H9 (cell line): ENCODE measurements at regions not wholly inside any gene's neighbourhood (a gene's known extent, or its start where the extent isn't known, plus 50 kb on each side); places are given as distances from the start of the nearest gene placed in this dataset.

Experiments used
- DNase-seq: peaks from one replicate; pipeline ENCODE4 v3.0.0-alpha.2; 2017
- H2AFZ ChIP-seq: one replicate; pipeline ENCODE4 v1.6.1; 2013; ENCODE audit warnings: mild to moderate bottlenecking, low read length, control low read depth, moderate library complexity
- H2AK5ac ChIP-seq: 2 replicates; pipeline ENCODE4 v1.6.1; 2013; ENCODE audit warnings: low read length, control low read depth, mixed read lengths; ENCODE audit not compliant: insufficient read length
- H2BK120ac ChIP-seq: one replicate; pipeline ENCODE4 v1.6.1; 2013; ENCODE audit warnings: low read depth, mild to moderate bottlenecking, low read length, control low read depth, inconsistent platforms; ENCODE audit not compliant: poor library complexity, severe bottlenecking
- H2BK12ac ChIP-seq: 2 replicates; pipeline ENCODE4 v1.6.1; 2013; ENCODE audit warnings: low read length, control low read depth, mixed read lengths, low read depth; ENCODE audit not compliant: insufficient read length
- H2BK15ac ChIP-seq: 2 replicates; pipeline ENCODE4 v1.6.1; 2013; ENCODE audit warnings: low read depth, low read length, control low read depth
- H2BK20ac ChIP-seq: one replicate; pipeline ENCODE4 v1.6.1; 2013; ENCODE audit warnings: low read depth, mild to moderate bottlenecking, low read length, control low read depth, inconsistent platforms; ENCODE audit not compliant: poor library complexity, severe bottlenecking
- H2BK5ac ChIP-seq: 2 replicates; pipeline ENCODE4 v1.6.1; 2013; ENCODE audit warnings: low read length, control low read depth, mixed read lengths; ENCODE audit not compliant: insufficient read length
- H3K14ac ChIP-seq: 2 replicates; pipeline ENCODE4 v1.6.1; 2013; ENCODE audit warnings: low read length, control low read depth; ENCODE audit not compliant: insufficient read depth
- H3K18ac ChIP-seq: 2 replicates; pipeline ENCODE4 v1.6.1; 2013; ENCODE audit warnings: low read depth, mild to moderate bottlenecking, mixed read lengths, low read length, control low read depth; ENCODE audit not compliant: insufficient read length
- H3K23ac ChIP-seq: 2 replicates; pipeline ENCODE4 v1.6.1; 2013; ENCODE audit warnings: low read length, control low read depth, mixed read lengths, low read depth; ENCODE audit not compliant: insufficient read length
- H3K23me2 ChIP-seq: 2 replicates; pipeline ENCODE4 v1.6.1; 2013; ENCODE audit warnings: low read depth, mild to moderate bottlenecking, mixed read lengths, low read length, control low read depth; ENCODE audit not compliant: insufficient read length, poor library complexity, severe bottlenecking
- H3K27ac ChIP-seq: 2 replicates; pipeline ENCODE4 v1.5.1; 2013; ENCODE audit warnings: low read length, control low read depth, mixed read lengths, low read depth; ENCODE audit not compliant: insufficient read length
- H3K27me3 ChIP-seq: 2 replicates; pipeline ENCODE4 v1.6.1; 2013; ENCODE audit warnings: low read length, control low read depth, inconsistent platforms; ENCODE audit not compliant: insufficient read depth
- H3K4ac ChIP-seq: 2 replicates; pipeline ENCODE4 v1.6.1; 2013; ENCODE audit warnings: low read depth, mild to moderate bottlenecking, control low read depth, inconsistent platforms, low read length, moderate library complexity
- H3K4me1 ChIP-seq: 2 replicates; pipeline ENCODE4 v1.6.1; 2013; ENCODE audit warnings: low read length, control low read depth, inconsistent platforms; ENCODE audit not compliant: insufficient read depth
- H3K4me2 ChIP-seq: 2 replicates; pipeline ENCODE4 v1.6.1; 2013; ENCODE audit warnings: low read length, control low read depth, mixed read lengths; ENCODE audit not compliant: insufficient read length, insufficient read depth
- H3K56ac ChIP-seq: 2 replicates; pipeline ENCODE4 v1.6.1; 2013; ENCODE audit warnings: low read depth, mild to moderate bottlenecking, mixed read lengths, low read length, control low read depth; ENCODE audit not compliant: insufficient read length
- H3K79me1 ChIP-seq: 2 replicates; pipeline ENCODE4 v1.6.1; 2013; ENCODE audit warnings: low read depth, mild to moderate bottlenecking, moderate library complexity, low read length, control low read depth, inconsistent platforms; ENCODE audit not compliant: insufficient read depth, poor library complexity, severe bottlenecking
- H3K79me2 ChIP-seq: 2 replicates; pipeline ENCODE4 v1.6.1; 2013; ENCODE audit warnings: low read length, control low read depth, inconsistent platforms; ENCODE audit not compliant: insufficient read depth
- H3K9ac ChIP-seq: 2 replicates; pipeline ENCODE4 v1.6.1; 2013; ENCODE audit warnings: low read length, control low read depth, mixed read lengths; ENCODE audit not compliant: insufficient read length; ENCODE audit errors: extremely low read depth
- H3K9me3 ChIP-seq: one replicate; pipeline ENCODE4 v1.6.1; 2013; ENCODE audit warnings: low read depth, low read length, inconsistent platforms; ENCODE audit not compliant: control insufficient read depth
- H3T11ph ChIP-seq: one replicate; pipeline ENCODE4 v1.6.1; 2013; ENCODE audit warnings: mild to moderate bottlenecking, low read length, control low read depth, inconsistent platforms
- H4K20me1 ChIP-seq: one replicate; pipeline ENCODE4 v1.6.1; 2013; ENCODE audit not compliant: control insufficient read depth, insufficient read length, insufficient read depth
- H4K5ac ChIP-seq: 2 replicates; pipeline ENCODE4 v1.6.1; 2013; ENCODE audit warnings: low read depth, mild to moderate bottlenecking, mixed read lengths, low read length, control low read depth; ENCODE audit not compliant: insufficient read length
- H4K8ac ChIP-seq: replicated peaks from 2 replicates; pipeline ENCODE4 v1.6.1; 2013; ENCODE audit warnings: low read length, control low read depth, mixed read lengths, low read depth; ENCODE audit not compliant: insufficient read length
- H4K91ac ChIP-seq: 2 replicates; pipeline ENCODE4 v1.6.1; 2013; ENCODE audit warnings: low read depth, mild to moderate bottlenecking, moderate library complexity, mixed read lengths, low read length, control low read depth; ENCODE audit not compliant: insufficient read length
- H3K27ac Mint-ChIP-seq, 3 experiments: 2 replicates in 2 of 3; 3 replicates in 1 of 3; pipeline ENCODE4 v1.8.0; 2020 to 2021; ENCODE audit warnings: mixed read lengths in 3 of 3, mild to moderate bottlenecking in 1 of 3, moderate library complexity in 1 of 3
- H3K27me3 Mint-ChIP-seq: 2 replicates; pipeline ENCODE4 v1.8.0; 2021; ENCODE audit warnings: low read depth, mild to moderate bottlenecking, moderate library complexity, mixed read lengths
- H3K36me3 Mint-ChIP-seq, 3 experiments: 2 replicates in 2 of 3; 3 replicates in 1 of 3; pipeline ENCODE4 v1.8.0; 2020 to 2021; ENCODE audit warnings: low read depth in 3 of 3, mixed read lengths in 3 of 3; ENCODE audit not compliant: insufficient read depth in 1 of 3
- H3K4me1 Mint-ChIP-seq, 2 experiments: 2 replicates each; pipeline ENCODE4 v1.8.0; 2020; ENCODE audit warnings: mixed read lengths in 2 of 2
- H3K4me3 Mint-ChIP-seq, 2 experiments: 2 replicates in 1 of 2; 3 replicates in 1 of 2; pipeline ENCODE4 v1.8.0; 2020 to 2021; ENCODE audit warnings: mild to moderate bottlenecking in 2 of 2, mixed read lengths in 2 of 2, moderate library complexity in 1 of 2
- H3K9me3 Mint-ChIP-seq, 2 experiments: 2 replicates in 1 of 2; 3 replicates in 1 of 2; pipeline ENCODE4 v1.8.0; 2020; ENCODE audit warnings: mild to moderate bottlenecking in 2 of 2, mixed read lengths in 2 of 2, moderate library complexity in 1 of 2
- WGBS: extraction: QIAGEN DNeasy Blood & Tissue Kit; methylation state at CpG from one replicate; pipeline ENCODE4 v1.1.7; 2013; ENCODE audit warnings: missing lambda C conversion rate, low lambda C conversion rate, mixed read lengths; ENCODE audit not compliant: insufficient read length; ENCODE audit errors: extremely low coverage; 5-methylcytosine and 5-hydroxymethylcytosine counted together
- TF ChIP-seq, protein P1 (sequence below): fragments of 200-600 bp; sonication (generic); conservative IDR thresholded peaks from 3 replicates; pipeline ENCODE4 v1.8.0; 2021; ENCODE audit warnings: antibody characterized with exemption, mild to moderate bottlenecking

DNA sequence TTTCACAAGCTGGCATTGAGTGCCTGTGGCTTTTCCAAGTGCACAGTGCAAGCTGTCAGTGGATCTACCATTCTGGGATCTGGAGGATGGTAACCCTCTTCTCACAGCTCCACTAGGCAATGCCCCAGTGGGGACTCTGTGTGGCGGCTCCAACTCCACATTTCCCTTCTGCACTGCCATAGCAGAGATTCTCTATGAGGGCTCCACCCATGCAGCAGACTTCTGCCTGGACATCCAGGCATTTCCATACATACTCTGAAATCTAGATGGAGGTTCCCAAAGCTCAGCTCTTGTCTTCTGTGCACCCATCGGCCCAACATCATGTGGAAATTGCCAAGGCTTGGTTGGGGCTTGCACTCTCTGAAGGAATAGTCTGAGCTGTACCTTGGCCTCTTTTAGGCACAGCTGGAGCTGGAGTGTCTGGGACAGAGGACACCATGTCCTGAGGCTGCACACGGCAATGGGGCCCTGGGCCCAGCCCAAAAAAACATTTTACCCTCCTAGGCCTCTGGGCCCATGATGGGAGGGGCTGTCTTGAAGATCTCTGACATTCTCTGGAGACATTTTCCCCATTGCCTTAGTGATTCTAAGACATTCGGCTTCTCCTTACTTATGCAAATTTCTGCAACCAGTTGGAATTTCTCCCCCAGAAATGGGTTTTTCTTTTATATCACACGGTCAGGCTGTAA is 313.3 kb upstream of the SFSWAP start:
- Histone ChIP-seq H3K79me1 (no peaks in the 10 kb centered on the region), H3K23me2 (no peaks in the 10 kb centered on the region), H2BK120ac (no peak overlapping the region), H3K4ac (no peak overlapping the region), H3K9me3 (peaks cover 15% of the 10 kb centered on the region), H3K23ac (no peak overlapping the region), H3K79me2 (no peaks in the 10 kb centered on the region), H3K27me3 (no peaks in the 10 kb centered on the region), H4K91ac (no peak overlapping the region), H3K4me2 (no peak overlapping the region), H4K20me1 (no peaks in the 10 kb centered on the region), H2BK12ac (no peak overlapping the region), H3K9ac (no peak overlapping the region), H3K18ac (no peak overlapping the region), H2BK15ac (no peak overlapping the region), H3K14ac (no peak overlapping the region), H2AK5ac (no peak overlapping the region), H2BK5ac (no peak overlapping the region), H2BK20ac (no peak overlapping the region), H3K4me1 (no peaks in the 10 kb centered on the region), H3K27ac (no peak overlapping the region), H2AFZ (no peak overlapping the region), H4K8ac (no peak overlapping the region), H3T11ph (no peak overlapping the region), H4K5ac (no peak overlapping the region), H3K56ac (no peak overlapping the region)
- no CpG with 5 or more reads among the region's 5 CpGs for WGBS
- no peak for DNase-seq
- H3K4me3 Mint-ChIP-seq, result no peak overlapping the region
- peaks cover 22 to 34% of the 10 kb centered on the region in 2 experiments for H3K9me3 Mint-ChIP-seq
- H3K27me3 Mint-ChIP-seq, result peaks cover 12% of the 10 kb centered on the region
- H3K36me3 Mint-ChIP-seq, result peaks cover 8 to 14% (median 12%) of the 10 kb centered on the region in 3 experiments
- H3K27ac Mint-ChIP-seq, result no peak overlapping the region
- H3K4me1 Mint-ChIP-seq, result peaks cover 4 to 7% of the 10 kb centered on the region in 2 experiments
- TF ChIP-seq, protein P1, sequence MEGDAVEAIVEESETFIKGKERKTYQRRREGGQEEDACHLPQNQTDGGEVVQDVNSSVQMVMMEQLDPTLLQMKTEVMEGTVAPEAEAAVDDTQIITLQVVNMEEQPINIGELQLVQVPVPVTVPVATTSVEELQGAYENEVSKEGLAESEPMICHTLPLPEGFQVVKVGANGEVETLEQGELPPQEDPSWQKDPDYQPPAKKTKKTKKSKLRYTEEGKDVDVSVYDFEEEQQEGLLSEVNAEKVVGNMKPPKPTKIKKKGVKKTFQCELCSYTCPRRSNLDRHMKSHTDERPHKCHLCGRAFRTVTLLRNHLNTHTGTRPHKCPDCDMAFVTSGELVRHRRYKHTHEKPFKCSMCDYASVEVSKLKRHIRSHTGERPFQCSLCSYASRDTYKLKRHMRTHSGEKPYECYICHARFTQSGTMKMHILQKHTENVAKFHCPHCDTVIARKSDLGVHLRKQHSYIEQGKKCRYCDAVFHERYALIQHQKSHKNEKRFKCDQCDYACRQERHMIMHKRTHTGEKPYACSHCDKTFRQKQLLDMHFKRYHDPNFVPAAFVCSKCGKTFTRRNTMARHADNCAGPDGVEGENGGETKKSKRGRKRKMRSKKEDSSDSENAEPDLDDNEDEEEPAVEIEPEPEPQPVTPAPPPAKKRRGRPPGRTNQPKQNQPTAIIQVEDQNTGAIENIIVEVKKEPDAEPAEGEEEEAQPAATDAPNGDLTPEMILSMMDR, result no peak
